T-helper 17 cell (primary cell): ENCODE measurements at regions not wholly inside any gene's neighbourhood (a gene's known extent, or its start where the extent isn't known, plus 50 kb on each side); places are given as distances from the start of the nearest gene placed in this dataset.
"Not testable (repeated sequence)": the region's sequence is repeated elsewhere in the genome, so short reads cannot be mapped to it uniquely, and the experiment has no call there.

ENCODE experiments used
- ATAC-seq: fragments of 150-1000 bp; cut with Tn5 transposase; 2 replicates; pipeline ENCODE4 v1.10.0; 2021; ENCODE audit warnings: mild to moderate bottlenecking, moderate library complexity
- DNase-seq, 3 donors: peaks; one replicate each; pipeline versions ENCODE4 v3.0.0 to v3.0.0-alpha.2; 2020 to 2021
- H3K9me3 ChIP-seq: one replicate; pipeline ENCODE4 v1.7.0; 2013; ENCODE audit warnings: low read length, mild to moderate bottlenecking; ENCODE audit not compliant: control insufficient read depth, poor library complexity, severe bottlenecking
- H3K27ac Mint-ChIP-seq: one replicate; pipeline ENCODE4 v1.8.0; 2022; ENCODE audit warnings: mild to moderate bottlenecking, moderate library complexity, mixed read lengths
- H3K27me3 Mint-ChIP-seq: one replicate; pipeline ENCODE4 v1.8.0; 2022; ENCODE audit warnings: mixed read lengths
- H3K36me3 Mint-ChIP-seq: one replicate; pipeline ENCODE4 v1.8.0; 2022; ENCODE audit warnings: low read depth, mixed read lengths
- H3K4me1 Mint-ChIP-seq: one replicate; pipeline ENCODE4 v1.8.0; 2022; ENCODE audit warnings: mild to moderate bottlenecking, mixed read lengths
- H3K4me3 Mint-ChIP-seq: one replicate; pipeline ENCODE4 v1.8.0; 2022; ENCODE audit warnings: mild to moderate bottlenecking, moderate library complexity, mixed read lengths

GRCh38 chr1:119226321-119226720 lies 85.9 kb upstream of the WARS2 start:
- H3K9me3 ChIP-seq, result no peaks in the 10 kb centered on the region
- Mint-ChIP-seq H3K4me1 (no peaks in the 10 kb centered on the region), H3K4me3 (no peak overlapping the region), H3K36me3 (peaks cover 3% of the 10 kb centered on the region), H3K27me3 (no peaks in the 10 kb centered on the region), H3K27ac (no peak overlapping the region)
- DNase-seq (no peak), ATAC-seq (no peak)

- no peaks in the 10 kb centered on the region for H3K4me1 Mint-ChIP-seq
- H3K9me3 ChIP-seq, result no peaks in the 10 kb centered on the region
- H3K36me3 Mint-ChIP-seq, result peaks cover 3% of the 10 kb centered on the region
- no peak overlapping the region for H3K4me3 Mint-ChIP-seq
- H3K27me3 Mint-ChIP-seq, result no peaks in the 10 kb centered on the region
- DNase-seq (no peak), ATAC-seq (no peak)
- H3K27ac Mint-ChIP-seq, result no peak overlapping the region
These were observed 86.5 kb upstream of the WARS2 start for GRCh38 chr1:119226913-119227312.

GRCh38 chr1:119227456-119227855 lies 87.0 kb upstream of the WARS2 start:
- H3K36me3 Mint-ChIP-seq, result peaks cover under 1% of the 10 kb centered on the region
- no peak overlapping the region for H3K4me3 Mint-ChIP-seq
- DNase-seq (no peak), ATAC-seq (no peak)
- H3K9me3 ChIP-seq, result no peaks in the 10 kb centered on the region
- H3K27ac Mint-ChIP-seq, result no peak overlapping the region
- H3K4me1 Mint-ChIP-seq, result no peaks in the 10 kb centered on the region
- no peaks in the 10 kb centered on the region for H3K27me3 Mint-ChIP-seq

- no peaks in the 10 kb centered on the region for H3K4me1 Mint-ChIP-seq
- H3K9me3 ChIP-seq, result no peaks in the 10 kb centered on the region
- H3K27ac Mint-ChIP-seq, result no peak overlapping the region
- ATAC-seq (no peak), DNase-seq (no peak)
- no peaks in the 10 kb centered on the region for H3K36me3 Mint-ChIP-seq
- no peaks in the 10 kb centered on the region for H3K27me3 Mint-ChIP-seq
- no peak overlapping the region for H3K4me3 Mint-ChIP-seq
These were observed 88.1 kb upstream of the WARS2 start for GRCh38 chr1:119228335-119229080.

- no peaks in the 10 kb centered on the region for H3K27me3 Mint-ChIP-seq
- no peaks in the 10 kb centered on the region for H3K4me1 Mint-ChIP-seq
- no peaks in the 10 kb centered on the region for H3K36me3 Mint-ChIP-seq
- no peak overlapping the region for H3K27ac Mint-ChIP-seq
- ATAC-seq (no peak), DNase-seq (no peak)
- H3K9me3 ChIP-seq, result no peaks in the 10 kb centered on the region
- no peak overlapping the region for H3K4me3 Mint-ChIP-seq
These were observed 94.7 kb upstream of the WARS2 start for GRCh38 chr1:119235120-119235519.

GRCh38 chr1:119245881-119246280 lies 105.4 kb upstream of the WARS2 start:
- Mint-ChIP-seq H3K27ac (no peak overlapping the region), H3K36me3 (peaks cover 5% of the 10 kb centered on the region), H3K27me3 (no peaks in the 10 kb centered on the region), H3K4me3 (no peak overlapping the region), H3K4me1 (peaks cover 3% of the 10 kb centered on the region)
- DNase-seq (no peak), ATAC-seq (no peak)
- H3K9me3 ChIP-seq, result no peaks in the 10 kb centered on the region

- H3K27me3 Mint-ChIP-seq, result no peaks in the 10 kb centered on the region
- no peak overlapping the region for H3K27ac Mint-ChIP-seq
- DNase-seq (no peak), ATAC-seq (no peak)
- H3K36me3 Mint-ChIP-seq, result peaks cover 5% of the 10 kb centered on the region
- H3K4me1 Mint-ChIP-seq, result peaks cover 3% of the 10 kb centered on the region
- no peaks in the 10 kb centered on the region for H3K9me3 ChIP-seq
- H3K4me3 Mint-ChIP-seq, result no peak overlapping the region
These were observed 108.8 kb upstream of the WARS2 start for GRCh38 chr1:119249283-119249682.

- no peaks in the 10 kb centered on the region for H3K27me3 Mint-ChIP-seq
- no peak overlapping the region for H3K27ac Mint-ChIP-seq
- ATAC-seq (no peak), DNase-seq (no peak)
- peaks cover 5% of the 10 kb centered on the region for H3K36me3 Mint-ChIP-seq
- H3K4me1 Mint-ChIP-seq, result peaks cover 3% of the 10 kb centered on the region
- no peaks in the 10 kb centered on the region for H3K9me3 ChIP-seq
- no peak overlapping the region for H3K4me3 Mint-ChIP-seq
These were observed 109.8 kb upstream of the WARS2 start for GRCh38 chr1:119250299-119250698.

- Mint-ChIP-seq H3K27me3 (no peaks in the 10 kb centered on the region), H3K36me3 (peaks cover 2% of the 10 kb centered on the region), H3K27ac (no peak overlapping the region), H3K4me3 (no peak overlapping the region), H3K4me1 (no peaks in the 10 kb centered on the region)
- ATAC-seq (no peak), DNase-seq (no peak)
- H3K9me3 ChIP-seq, result no peaks in the 10 kb centered on the region
These were observed 111.3 kb upstream of the WARS2 start for GRCh38 chr1:119251751-119252150.

GRCh38 chr1:119253366-119253765 lies 112.9 kb upstream of the WARS2 start:
- H3K27me3 Mint-ChIP-seq, result no peaks in the 10 kb centered on the region
- H3K36me3 Mint-ChIP-seq, result peaks cover 2% of the 10 kb centered on the region
- H3K27ac Mint-ChIP-seq, result no peak overlapping the region
- no peak overlapping the region for H3K4me3 Mint-ChIP-seq
- H3K9me3 ChIP-seq, result no peaks in the 10 kb centered on the region
- H3K4me1 Mint-ChIP-seq, result no peaks in the 10 kb centered on the region
- no peak for DNase-seq
- ATAC-seq, result no peak

GRCh38 chr1:119254067-119254720 lies 113.7 kb upstream of the WARS2 start:
- Mint-ChIP-seq H3K4me1 (no peaks in the 10 kb centered on the region), H3K27ac (no peak overlapping the region), H3K4me3 (no peak overlapping the region), H3K27me3 (no peaks in the 10 kb centered on the region), H3K36me3 (no peaks in the 10 kb centered on the region)
- no peak for ATAC-seq
- H3K9me3 ChIP-seq, result no peaks in the 10 kb centered on the region
- DNase-seq, result no peak

- not testable (repeated sequence) for ATAC-seq, H3K36me3 Mint-ChIP-seq, H3K27me3 Mint-ChIP-seq, DNase-seq, H3K27ac Mint-ChIP-seq, H3K4me1 Mint-ChIP-seq, H3K9me3 ChIP-seq, H3K4me3 Mint-ChIP-seq
These were observed 112.5 kb upstream of the HAO2 start for GRCh38 chr1:119256089-119256488.

- H3K27me3 Mint-ChIP-seq, result no peaks in the 10 kb centered on the region
- DNase-seq (no peak), ATAC-seq (no peak)
- H3K9me3 ChIP-seq, result no peaks in the 10 kb centered on the region
- no peaks in the 10 kb centered on the region for H3K4me1 Mint-ChIP-seq
- H3K36me3 Mint-ChIP-seq, result no peaks in the 10 kb centered on the region
- H3K4me3 Mint-ChIP-seq, result no peak overlapping the region
- H3K27ac Mint-ChIP-seq, result no peak overlapping the region
These were observed 108.1 kb upstream of the HAO2 start for GRCh38 chr1:119260506-119260905.

- H3K4me3 Mint-ChIP-seq, result no peak overlapping the region
- H3K36me3 Mint-ChIP-seq, result peaks cover 2% of the 10 kb centered on the region
- DNase-seq (no peak), ATAC-seq (no peak)
- no peak overlapping the region for H3K27ac Mint-ChIP-seq
- no peaks in the 10 kb centered on the region for H3K9me3 ChIP-seq
- no peaks in the 10 kb centered on the region for H3K4me1 Mint-ChIP-seq
- H3K27me3 Mint-ChIP-seq, result peaks cover 16% of the 10 kb centered on the region
These were observed 102.2 kb upstream of the HAO2 start for GRCh38 chr1:119266386-119266785.
